HuH-7.5 (cell line): ENCODE measurements at regions not wholly inside any gene's neighbourhood (a gene's known extent, or its start where the extent isn't known, plus 50 kb on each side); places are given as distances from the start of the nearest gene placed in this dataset.
"Not testable (repeated sequence)": the region's sequence is repeated elsewhere in the genome, so short reads cannot be mapped to it uniquely, and the experiment has no call there.

ENCODE experiments used
- DNase-seq: peaks from one replicate; pipeline ENCODE4 v3.0.0; 2011; ENCODE audit warnings: low spot score

- no peak for DNase-seq
Measured at GRCh38 chr14:76699939-76700590, 61.2 kb upstream of the VASH1 start.

DNA sequence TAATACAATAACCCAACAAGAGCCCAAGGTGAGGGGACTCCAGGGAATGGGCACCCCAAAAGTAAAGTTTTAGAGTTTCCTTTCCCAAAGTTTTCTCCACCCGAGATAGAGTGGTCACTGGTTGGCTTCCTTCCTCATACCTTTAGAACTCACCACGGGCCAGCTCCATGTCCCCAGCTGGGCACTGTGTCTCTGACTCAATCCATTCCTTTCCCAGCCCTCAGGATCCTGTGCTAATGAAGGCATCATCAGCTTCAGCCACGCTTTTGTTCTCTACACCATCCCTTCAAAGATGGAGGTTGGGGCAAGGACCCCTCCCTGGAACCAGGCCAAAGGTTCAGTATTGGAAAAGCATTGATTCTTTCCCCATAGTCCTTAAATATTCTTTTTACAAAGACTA is 59.8 kb upstream of the VASH1 start:
- no peak for DNase-seq

GRCh38 chr14:76701981-76702380 is 59.3 kb upstream of the VASH1 start:
- no peak for DNase-seq

GRCh38 chr14:76705214-76705613 is 56.1 kb upstream of the VASH1 start:
- no peak for DNase-seq

DNA sequence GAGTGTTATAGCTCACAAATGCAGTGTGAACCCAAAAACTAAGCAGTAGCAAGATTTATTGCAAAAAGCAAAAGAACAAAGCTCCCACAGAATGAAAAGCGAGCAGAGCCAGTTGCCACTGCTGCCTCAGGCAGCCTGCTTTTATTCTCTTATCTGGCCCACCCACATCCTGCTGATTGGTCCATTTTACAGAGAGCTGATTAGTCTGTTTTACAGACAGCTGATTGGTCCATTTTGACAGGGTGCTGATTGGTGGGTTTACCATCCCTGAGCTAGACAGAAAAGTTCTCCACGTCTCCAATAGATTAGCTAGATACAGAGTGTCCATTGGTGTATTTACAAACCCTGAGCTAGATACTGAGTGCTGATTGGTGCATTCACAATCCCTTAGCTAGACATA is 55.1 kb upstream of the VASH1 start:
- not testable (repeated sequence) for DNase-seq

DNA sequence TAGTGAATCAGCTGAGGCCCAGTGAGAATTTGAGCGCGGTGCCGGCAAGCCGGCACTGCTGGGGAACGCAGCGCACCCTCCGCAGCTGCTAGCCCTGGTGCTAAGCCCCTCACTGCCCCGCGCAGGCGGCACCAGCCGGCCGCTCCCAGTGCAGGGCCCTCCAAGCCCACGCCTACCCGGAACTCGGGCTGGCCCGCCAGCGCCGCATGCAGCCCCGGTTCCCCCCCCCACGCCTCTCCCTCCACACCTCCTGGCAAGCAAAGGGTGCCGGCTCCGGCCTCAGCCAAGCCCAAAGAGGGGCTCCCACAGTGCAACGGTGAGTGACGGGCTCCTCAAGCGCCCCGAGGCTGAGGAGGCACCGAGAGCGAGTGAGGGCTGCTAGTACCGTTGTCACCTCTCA is 54.5 kb upstream of the VASH1 start:
- no peak for DNase-seq

DNA sequence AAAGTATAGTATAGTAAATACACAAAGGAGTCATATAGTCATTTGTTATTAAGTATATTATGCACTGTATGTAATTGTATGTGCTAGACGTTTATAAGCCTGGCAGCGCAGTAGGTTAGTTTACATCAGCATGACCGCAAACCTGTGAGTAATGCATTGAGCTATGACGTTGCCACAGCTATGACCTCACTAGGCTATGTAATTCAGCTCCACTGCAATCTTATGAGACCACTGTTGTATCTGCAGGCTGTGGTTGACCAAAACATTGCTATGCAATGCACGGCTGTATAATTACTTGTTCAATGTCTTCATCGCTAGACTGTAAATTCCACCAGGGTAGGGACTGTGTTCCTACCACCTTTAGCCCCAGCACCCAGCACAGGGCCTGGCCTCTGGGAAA is 53.2 kb upstream of the VASH1 start:
- DNase-seq = no peak

- no peak for DNase-seq
Measured at GRCh38 chr14:76708771-76709170, 52.5 kb upstream of the VASH1 start.

GRCh38 chr14:76710056-76711010 is 50.9 kb upstream of the VASH1 start:
- DNase-seq = peak; percentile 18
